ENCODE measurements at regions not wholly inside any gene's neighbourhood (a gene's known extent, or its start where the extent isn't known, plus 50 kb on each side); places are given as distances from the start of the nearest gene placed in this dataset.

DNA sequence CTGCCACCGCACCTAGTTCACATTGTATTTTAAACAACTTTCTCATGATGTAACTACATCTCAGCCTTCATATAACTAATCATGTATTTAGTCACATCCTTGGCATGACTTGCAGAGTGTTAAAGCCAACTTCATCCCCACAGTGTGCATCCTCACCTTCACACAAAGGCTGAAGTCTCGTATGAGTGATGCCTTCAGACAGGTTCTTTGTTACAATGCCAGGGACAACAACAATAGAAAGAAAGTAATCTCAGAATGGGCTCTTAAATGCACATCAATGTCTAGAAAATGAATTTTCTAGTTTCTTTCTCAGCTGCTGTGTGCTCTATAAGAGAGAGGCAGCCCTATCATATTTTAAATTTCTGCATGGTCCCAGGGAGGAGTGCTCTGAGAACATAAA, 221.3 kb downstream of the DIO2 start:
- peak in 1 of 8 experiments; percentile 43 for ATAC-seq (replicated peaks in 6 of 8)
- Histone ChIP-seq H3K4me3 (no peak overlapping the region), H3K4me1 (replicated peaks in 1 of 2) (peaks cover 14 to 17% of the 10 kb centered on the region in 2 donors), H3K27ac (no peak overlapping the region)
- in situ Hi-C loops (cut with MboI; ENCODE audit: low pct_unique_long_range_greater_than_20kb in 2 of 9, low sequenced_read_pairs in 9 of 9, unreplicated experiment in 9 of 9), result no loop called here
- WGBS, 10 experiments, result 20 to 100% (median 86%) methylated on average over 1 to 2 of the region's 2 CpGs

DNA sequence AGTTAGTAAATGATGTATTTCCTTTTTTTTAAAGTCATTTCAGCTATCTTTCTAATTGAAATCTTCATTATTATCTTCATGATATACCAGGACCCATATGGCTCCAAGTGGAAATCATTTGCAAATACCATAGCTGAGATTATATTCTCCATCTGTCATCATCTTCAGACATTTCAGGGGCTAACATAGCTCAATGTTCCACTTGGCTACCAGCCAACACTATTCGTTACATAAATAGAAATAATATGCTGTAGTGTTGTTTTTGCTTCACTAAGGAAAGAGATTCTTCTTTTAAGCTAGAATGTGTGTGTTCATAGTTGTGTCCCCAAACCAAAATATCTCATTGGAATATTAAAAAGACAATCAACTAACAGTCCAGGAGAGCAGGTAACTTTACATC, 225.1 kb downstream of the DIO2 start:
- no peak for ATAC-seq (replicated peaks in 6 of 8)
- in situ Hi-C loops (cut with MboI; ENCODE audit: low pct_unique_long_range_greater_than_20kb in 2 of 9, low sequenced_read_pairs in 9 of 9, unreplicated experiment in 9 of 9), result no loop called here
- WGBS, 10 experiments, result 40 to 100% (median 71%) methylated on average over 1 of the region's 1 CpG; no CpG with 5 or more reads in 6 of the 10 experiments

DNA sequence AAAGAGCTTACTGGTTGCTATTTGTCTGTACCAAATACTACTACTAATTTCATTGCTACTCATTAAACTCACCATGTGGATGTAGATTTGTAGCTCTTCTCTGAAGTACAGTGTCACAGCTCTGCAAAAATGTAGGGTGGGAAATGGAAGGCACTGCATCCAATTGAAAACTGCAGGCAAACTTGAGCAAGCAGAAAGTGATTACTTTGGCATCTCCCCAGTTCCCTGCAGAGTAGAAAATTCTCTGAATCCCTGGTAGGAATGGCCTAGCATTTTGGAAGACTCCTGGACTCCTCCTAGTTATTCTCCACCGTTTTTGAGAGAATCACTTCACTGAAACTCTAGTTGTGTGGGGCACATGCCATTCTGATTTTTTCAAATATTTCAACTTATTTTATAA, 239.1 kb downstream of the DIO2 start:
- in situ Hi-C loops (cut with MboI; ENCODE audit: low pct_unique_long_range_greater_than_20kb in 2 of 9, low sequenced_read_pairs in 9 of 9, unreplicated experiment in 9 of 9), result no loop called here
- no peak overlapping the region for H3K4me3 ChIP-seq
- no peak overlapping the region for H3K27ac ChIP-seq
- WGBS, 10 experiments, result 14 to 100% (median 83%) methylated on average over 1 of the region's 1 CpG; no CpG with 5 or more reads in 5 of the 10 experiments
- H3K4me1 ChIP-seq (replicated peaks in 1 of 2), result no peaks in the 10 kb centered on the region
- peak in 1 of 8 experiments; percentile 31 for ATAC-seq (replicated peaks in 6 of 8)

More for the DNA sequence above, 225.1 kb downstream of the DIO2 start:
- Histone ChIP-seq H3K27ac (no peak overlapping the region), H3K4me3 (no peak overlapping the region), H3K4me1 (replicated peaks in 1 of 2) (peaks cover 3 to 6% of the 10 kb centered on the region in 2 donors)

DNA sequence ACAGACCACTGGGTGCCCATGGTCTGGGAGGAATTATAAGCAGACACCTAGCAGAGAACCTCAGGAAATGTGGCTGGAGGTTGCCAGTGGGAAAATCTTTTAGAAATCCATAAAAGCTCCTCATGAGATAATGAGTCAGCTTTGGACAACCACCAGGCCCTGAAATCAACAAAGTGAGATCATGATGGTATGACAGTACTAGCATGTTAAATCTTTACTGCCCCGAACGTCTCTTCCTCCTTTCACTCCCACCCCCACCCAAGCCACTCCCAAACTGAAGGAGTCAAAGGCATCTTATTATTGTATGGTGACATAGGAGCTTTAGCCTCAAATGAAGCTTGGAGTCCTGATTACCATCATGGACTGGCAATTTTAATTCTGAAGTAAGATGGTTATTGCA, 240.0 kb downstream of the DIO2 start:
- 0 to 90% methylated on average over 2 of the region's 2 CpGs; no CpG with 5 or more reads in 8 of the 10 experiments for WGBS, 10 experiments
- peak in 3 of 8 experiments; percentile 58 to 92 (median 79) for ATAC-seq (replicated peaks in 6 of 8)

DNA sequence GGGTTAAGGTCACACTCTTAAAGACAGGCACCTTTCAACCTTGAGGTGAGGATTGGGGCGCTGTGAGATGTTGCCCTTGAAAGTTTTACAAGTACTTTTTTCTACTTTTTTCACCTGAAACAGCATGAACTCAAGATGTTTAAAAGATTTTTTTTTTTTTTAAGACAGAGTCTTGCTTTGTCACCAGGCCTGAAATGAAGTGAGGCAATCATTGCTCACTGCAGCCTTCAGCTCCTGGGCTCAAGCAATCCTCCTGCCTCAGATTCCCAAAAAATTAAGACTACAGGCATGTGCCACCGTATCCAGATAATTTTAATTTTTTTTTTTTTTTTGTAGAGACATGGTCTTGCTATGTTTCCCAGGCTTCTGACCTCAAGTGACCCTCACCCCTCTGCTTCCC, 243.9 kb downstream of the DIO2 start:
- no peak overlapping the region for H3K27ac ChIP-seq
- in situ Hi-C loops (cut with MboI; ENCODE audit: low pct_unique_long_range_greater_than_20kb in 2 of 9, low sequenced_read_pairs in 9 of 9, unreplicated experiment in 9 of 9), result no loop called here
- 0 to 100% (median 44%) methylated on average over 1 to 2 of the region's 2 CpGs; no CpG with 5 or more reads in 2 of the 10 experiments for WGBS, 10 experiments

More for the DNA sequence above, 240.0 kb downstream of the DIO2 start:
- H3K4me1 ChIP-seq (replicated peaks in 1 of 2), result no peaks in the 10 kb centered on the region
- H3K27ac ChIP-seq, result no peak overlapping the region
- H3K4me3 ChIP-seq, result no peak overlapping the region
- in situ Hi-C loops (cut with MboI; ENCODE audit: low pct_unique_long_range_greater_than_20kb in 2 of 9, low sequenced_read_pairs in 9 of 9, unreplicated experiment in 9 of 9), result no loop called here

DNA sequence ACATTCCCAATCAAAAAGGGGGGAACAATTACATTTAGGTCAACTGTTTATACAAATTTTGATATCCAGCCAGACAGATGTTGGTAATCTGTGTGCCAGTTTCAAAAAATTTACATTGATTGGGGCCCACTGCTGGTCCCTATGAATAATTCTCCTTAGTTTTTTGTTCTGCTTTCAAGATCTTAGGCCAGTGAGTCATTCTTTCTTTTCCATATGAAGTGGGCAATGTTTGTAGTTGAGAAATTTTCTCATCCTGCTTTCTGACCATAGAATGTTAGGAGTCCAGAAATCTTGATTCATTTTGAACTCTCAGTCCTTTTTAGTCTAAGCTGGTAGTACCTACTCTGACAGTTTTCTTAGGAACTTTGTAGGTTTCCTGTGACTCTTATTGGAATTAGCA, 244.3 kb downstream of the DIO2 start:
- Histone ChIP-seq H3K4me3 (no peak overlapping the region), H3K4me1 (replicated peaks in 1 of 2) (no peaks in the 10 kb centered on the region), H3K27ac (no peak overlapping the region)
- in situ Hi-C loops (cut with MboI; ENCODE audit: low pct_unique_long_range_greater_than_20kb in 2 of 9, low sequenced_read_pairs in 9 of 9, unreplicated experiment in 9 of 9), result no loop called here
- peak in 2 of 8 experiments; percentile 19 to 55 for ATAC-seq (replicated peaks in 6 of 8)

More for the DNA sequence above, 243.9 kb downstream of the DIO2 start:
- Histone ChIP-seq H3K4me3 (no peak overlapping the region), H3K4me1 (replicated peaks in 1 of 2) (no peaks in the 10 kb centered on the region)
- peak in 1 of 8 experiments; percentile 18 for ATAC-seq (replicated peaks in 6 of 8)

DNA sequence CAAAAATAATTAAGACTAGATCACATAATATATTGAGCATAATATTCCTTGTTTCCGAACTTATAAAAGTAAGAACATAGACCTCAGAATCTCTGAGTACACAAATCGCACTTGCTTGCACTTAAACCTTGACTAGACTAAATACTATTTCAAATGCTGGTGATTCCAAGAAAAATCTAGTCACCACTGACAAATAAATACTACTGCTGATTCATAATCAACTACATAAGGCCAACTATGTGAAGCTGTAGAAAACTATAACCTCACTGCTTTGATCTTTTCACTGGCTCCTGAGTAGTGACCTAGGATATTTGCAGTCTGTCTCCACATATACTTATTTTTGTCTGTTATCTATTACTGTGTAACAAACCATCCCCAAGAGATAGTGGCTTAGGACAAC, 245.4 kb downstream of the DIO2 start:
- H3K4me1 ChIP-seq (replicated peaks in 1 of 2), result no peaks in the 10 kb centered on the region
- no peak for ATAC-seq (replicated peaks in 6 of 8)
- H3K27ac ChIP-seq, result no peak overlapping the region
- no peak overlapping the region for H3K4me3 ChIP-seq
- in situ Hi-C loops (cut with MboI; ENCODE audit: low pct_unique_long_range_greater_than_20kb in 2 of 9, low sequenced_read_pairs in 9 of 9, unreplicated experiment in 9 of 9), result no loop called here
- WGBS, 10 experiments, result 46 to 100% (median 94%) methylated on average over 1 to 2 of the region's 2 CpGs; no CpG with 5 or more reads in 1 of the 10 experiments

DNA sequence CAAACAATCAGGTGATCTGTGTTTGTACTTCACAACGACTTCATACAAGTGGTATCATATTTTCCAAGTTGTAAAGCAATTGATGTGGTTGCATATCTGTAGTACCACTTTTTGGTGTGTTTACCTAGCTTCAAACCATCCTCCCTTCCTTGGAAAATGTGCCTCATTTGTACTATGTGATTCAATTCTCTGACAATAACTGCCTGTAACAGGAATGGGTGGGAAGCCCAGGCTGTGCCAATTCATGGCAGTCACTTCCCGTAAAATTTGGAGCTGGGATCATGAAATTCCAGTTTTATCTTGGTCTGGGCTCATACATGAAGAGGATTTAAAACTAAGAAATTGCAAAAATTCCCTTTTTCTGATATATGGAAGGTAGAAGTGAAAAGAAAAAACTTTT, 250.1 kb downstream of the DIO2 start:
- peak in 2 of 8 experiments; percentile 38 to 71 for ATAC-seq (replicated peaks in 6 of 8)

DNA sequence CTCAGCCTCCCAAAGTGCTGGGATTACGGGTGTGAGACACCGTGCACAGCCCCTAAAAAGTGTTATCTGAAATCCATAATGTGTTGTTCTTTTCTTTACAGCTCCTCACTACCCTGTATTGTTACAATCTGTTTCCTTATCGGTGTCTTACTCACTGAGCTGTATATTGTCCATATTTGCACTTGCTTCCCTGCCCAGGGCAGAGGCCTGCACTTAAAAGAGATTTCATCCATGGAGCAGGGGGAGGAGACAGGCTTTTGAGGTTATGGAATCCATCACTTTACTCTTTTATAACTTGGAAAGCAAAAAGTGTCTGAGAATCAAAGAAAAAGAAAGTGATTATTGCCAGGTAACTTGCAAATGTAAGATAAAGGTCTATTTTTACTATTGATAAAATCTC, 251.0 kb downstream of the DIO2 start:
- H3K4me3 ChIP-seq, result no peak overlapping the region
- 0 to 100% (median 89%) methylated on average over 1 to 3 of the region's 3 CpGs; no CpG with 5 or more reads in 2 of the 10 experiments for WGBS, 10 experiments
- peak in 1 of 8 experiments; percentile 25 for ATAC-seq (replicated peaks in 6 of 8)
- no peak overlapping the region for H3K27ac ChIP-seq
- in situ Hi-C loops (cut with MboI; ENCODE audit: low pct_unique_long_range_greater_than_20kb in 2 of 9, low sequenced_read_pairs in 9 of 9, unreplicated experiment in 9 of 9), result no loop called here
- H3K4me1 ChIP-seq (replicated peaks in 1 of 2), result no peaks in the 10 kb centered on the region

More for the DNA sequence above, 250.1 kb downstream of the DIO2 start:
- Histone ChIP-seq H3K27ac (no peak overlapping the region), H3K4me3 (no peak overlapping the region), H3K4me1 (replicated peaks in 1 of 2) (no peaks in the 10 kb centered on the region)
- WGBS, 10 experiments, result 0 to 100% (median 73%) methylated on average over 1 to 2 of the region's 2 CpGs
- in situ Hi-C loops (cut with MboI; ENCODE audit: low pct_unique_long_range_greater_than_20kb in 2 of 9, low sequenced_read_pairs in 9 of 9, unreplicated experiment in 9 of 9), result no loop called here

DNA sequence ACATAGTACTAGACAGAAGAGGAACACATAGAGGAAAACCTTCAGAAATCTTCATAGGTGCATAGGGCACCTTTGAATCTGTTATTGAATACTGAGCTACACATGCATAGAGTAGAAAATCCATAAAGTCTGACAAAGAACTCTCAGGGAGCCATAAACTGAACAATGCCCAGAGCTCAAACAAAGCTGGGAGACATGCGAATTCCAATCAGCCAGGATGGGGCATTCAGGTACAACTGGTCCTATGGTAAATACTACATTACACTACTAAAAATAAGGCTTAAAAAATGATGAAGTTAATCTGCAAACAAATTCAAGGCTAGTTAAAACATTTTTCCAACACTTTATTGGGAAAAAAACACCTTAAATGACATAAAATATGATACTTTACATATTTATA, 259.7 kb downstream of the DIO2 start:
- ATAC-seq (replicated peaks in 6 of 8), result no peak
- 33 to 100% (median 83%) methylated on average over 1 of the region's 1 CpG; no CpG with 5 or more reads in 1 of the 10 experiments for WGBS, 10 experiments
- Histone ChIP-seq H3K4me3 (no peak overlapping the region), H3K27ac (no peak overlapping the region), H3K4me1 (replicated peaks in 1 of 2) (no peaks in the 10 kb centered on the region)
- in situ Hi-C loops (cut with MboI; ENCODE audit: low pct_unique_long_range_greater_than_20kb in 2 of 9, low sequenced_read_pairs in 9 of 9, unreplicated experiment in 9 of 9), result no loop called here

DNA sequence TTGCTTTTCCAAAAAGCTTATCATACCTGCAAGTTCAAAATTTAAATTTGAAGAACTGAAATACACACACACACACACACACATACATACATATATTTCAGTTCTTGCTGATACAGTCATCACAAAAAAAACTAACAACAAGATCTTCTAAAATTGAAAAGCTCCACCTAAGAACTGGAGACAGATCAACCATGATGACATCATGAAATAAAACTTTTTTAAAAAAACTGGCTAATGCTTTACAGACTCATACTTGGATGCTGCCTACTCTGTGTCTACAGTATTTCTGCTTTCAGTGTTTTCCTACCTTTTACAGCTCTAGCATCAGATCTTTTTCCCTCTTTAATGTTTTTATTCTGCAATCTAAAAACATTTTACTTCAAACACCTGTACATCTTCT, 261.4 kb downstream of the DIO2 start:
- Histone ChIP-seq H3K4me3 (no peak overlapping the region), H3K4me1 (replicated peaks in 1 of 2) (no peaks in the 10 kb centered on the region), H3K27ac (no peak overlapping the region)
- ATAC-seq (replicated peaks in 6 of 8), result no peak
- in situ Hi-C loops (cut with MboI; ENCODE audit: low pct_unique_long_range_greater_than_20kb in 2 of 9, low sequenced_read_pairs in 9 of 9, unreplicated experiment in 9 of 9), result no loop called here

DNA sequence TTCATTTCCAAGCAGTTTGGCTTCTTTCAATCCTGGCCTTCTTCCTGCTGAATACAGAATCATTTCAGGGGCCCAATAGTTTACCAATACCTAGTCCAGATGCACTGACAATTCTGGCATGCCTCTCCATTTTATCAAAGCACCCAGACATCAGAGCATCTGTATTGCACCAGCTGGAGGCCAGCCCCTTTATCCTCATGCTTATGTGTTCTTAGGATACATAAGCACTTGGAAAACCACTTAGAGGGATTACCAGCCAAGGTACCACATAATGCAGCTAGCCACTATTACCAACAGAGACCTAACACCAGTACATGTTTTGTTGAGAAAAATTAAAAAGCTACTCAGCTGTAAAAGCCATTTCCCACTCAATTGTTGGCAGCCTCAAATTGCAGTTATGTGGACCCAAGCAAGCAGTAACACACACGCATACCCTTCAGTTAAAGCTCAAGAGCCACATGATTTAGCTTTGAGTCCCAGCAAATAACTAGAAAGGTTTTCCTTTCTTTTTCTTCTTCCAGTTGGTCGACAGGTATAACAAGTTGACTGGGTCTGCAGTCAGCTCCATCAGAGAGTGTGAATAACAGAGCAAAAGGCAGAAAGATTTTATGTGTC, 263.8 kb downstream of the DIO2 start:
- in situ Hi-C loops (cut with MboI; ENCODE audit: low pct_unique_long_range_greater_than_20kb in 2 of 9, low sequenced_read_pairs in 9 of 9, unreplicated experiment in 9 of 9), result no loop called here
- Histone ChIP-seq H3K4me3 (no peak overlapping the region), H3K27ac (no peak overlapping the region), H3K4me1 (replicated peaks in 1 of 2) (no peaks in the 10 kb centered on the region)
- no peak for ATAC-seq (replicated peaks in 6 of 8)
- 0 to 100% (median 60%) methylated on average over 1 to 2 of the region's 2 CpGs; no CpG with 5 or more reads in 1 of the 10 experiments for WGBS, 10 experiments

DNA sequence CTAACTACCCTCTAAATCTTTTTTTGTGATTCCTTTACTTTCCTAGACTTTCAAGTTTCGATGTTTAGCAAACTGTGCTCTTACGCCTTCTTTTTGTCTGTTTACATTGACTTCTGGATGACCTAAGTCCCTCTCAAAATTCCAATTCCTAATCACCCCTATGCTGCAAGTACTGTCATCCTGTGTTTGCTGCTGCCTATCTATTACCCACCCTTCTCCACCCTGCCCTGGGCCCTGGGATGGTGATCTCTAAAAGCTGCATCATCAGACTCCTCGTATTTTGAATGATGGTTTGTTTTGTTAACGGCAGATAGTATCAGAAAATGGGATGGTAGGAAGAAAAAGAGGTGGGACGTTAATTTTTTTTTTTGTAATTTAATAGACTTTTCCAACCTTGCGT, 272.1 kb downstream of the DIO2 start:
- peak in 3 of 8 experiments; percentile 23 to 74 (median 65) for ATAC-seq (replicated peaks in 6 of 8)
- Histone ChIP-seq H3K27ac (no peak overlapping the region), H3K4me1 (replicated peaks in 1 of 2) (no peaks in the 10 kb centered on the region), H3K4me3 (no peak overlapping the region)
- in situ Hi-C loops (cut with MboI; ENCODE audit: low pct_unique_long_range_greater_than_20kb in 2 of 9, low sequenced_read_pairs in 9 of 9, unreplicated experiment in 9 of 9), result no loop called here
- 7 to 94% (median 80%) methylated on average over 2 to 6 of the region's 6 CpGs for WGBS, 10 experiments

DNA sequence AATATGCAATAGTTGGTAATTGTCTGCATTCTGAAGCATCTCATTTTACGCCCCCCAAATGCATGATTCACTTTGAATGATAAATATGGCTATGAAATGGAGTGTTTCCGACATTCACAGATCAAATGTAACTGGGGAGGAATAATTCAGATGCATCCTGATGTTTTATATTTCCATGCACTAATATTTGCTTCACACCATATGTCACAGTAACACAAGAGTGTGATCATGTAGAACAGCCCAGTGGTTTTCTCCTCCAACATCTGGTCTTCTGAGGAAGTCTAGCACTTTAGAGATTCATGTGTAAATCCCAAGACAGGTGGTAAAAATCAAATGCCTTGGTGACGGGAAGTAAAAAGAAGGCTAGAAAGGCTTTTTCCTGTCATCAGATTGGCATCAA, 273.1 kb downstream of the DIO2 start:
- in situ Hi-C loops (cut with MboI; ENCODE audit: low pct_unique_long_range_greater_than_20kb in 2 of 9, low sequenced_read_pairs in 9 of 9, unreplicated experiment in 9 of 9), result no loop called here
- ATAC-seq (replicated peaks in 6 of 8), result peak in 3 of 8 experiments; percentile 20 to 76 (median 22)
- H3K4me1 ChIP-seq (replicated peaks in 1 of 2), result no peaks in the 10 kb centered on the region
- H3K27ac ChIP-seq, result no peak overlapping the region
- WGBS, 10 experiments, result 5 to 100% (median 78%) methylated on average over 1 to 3 of the region's 3 CpGs; no CpG with 5 or more reads in 1 of the 10 experiments
- no peak overlapping the region for H3K4me3 ChIP-seq

All from motor neuron (in vitro differentiated cells).